Activated CD4-positive, CD25-positive, alpha-beta regulatory T cell treated with anti-CD3 and anti-CD28 coated beads, Interleukin-2, amount 50 U/mL, for 72 hours (primary cell): ENCODE measurements at regions not wholly inside any gene's neighbourhood (a gene's known extent, or its start where the extent isn't known, plus 50 kb on each side); places are given as distances from the start of the nearest gene placed in this dataset.
"Not testable (repeated sequence)": the region's sequence is repeated elsewhere in the genome, so short reads cannot be mapped to it uniquely, and the experiment has no call there.

Experiments
- DNase-seq: peaks from one replicate; pipeline ENCODE4 v3.0.0; 2021

- no peak for DNase-seq
Measured at GRCh38 chr10:64648915-64649314, 1127.7 kb downstream of the REEP3 start.

GRCh38 chr10:64658528-64658927 lies 1137.3 kb downstream of the REEP3 start:
- no peak for DNase-seq

- DNase-seq = no peak
Measured at GRCh38 chr10:64659311-64659710, 1138.1 kb downstream of the REEP3 start.

- DNase-seq = no peak
Measured at GRCh38 chr10:64682043-64682442, 1160.8 kb downstream of the REEP3 start.

- DNase-seq = no peak
Measured at GRCh38 chr10:64690194-64690593, 1169.0 kb downstream of the REEP3 start.

- no peak for DNase-seq
Measured at GRCh38 chr10:64699244-64699643, 1178.0 kb downstream of the REEP3 start.

- DNase-seq = not testable (repeated sequence)
Measured at GRCh38 chr10:64702086-64702485, 1180.9 kb downstream of the REEP3 start.

GRCh38 chr10:64708884-64709681 lies 1187.9 kb downstream of the REEP3 start:
- no peak for DNase-seq

GRCh38 chr10:64726466-64726865 lies 1205.3 kb downstream of the REEP3 start:
- DNase-seq = no peak

- DNase-seq = no peak
Measured at GRCh38 chr10:64731016-64731415, 1209.8 kb downstream of the REEP3 start.

- no peak for DNase-seq
Measured at GRCh38 chr10:64732372-64732957, 1211.3 kb downstream of the REEP3 start.

- DNase-seq = no peak
Measured at GRCh38 chr10:64733980-64734379, 1212.8 kb downstream of the REEP3 start.

- no peak for DNase-seq
Measured at GRCh38 chr10:64738462-64738861, 1217.3 kb downstream of the REEP3 start.

GRCh38 chr10:64745565-64745964 lies 1224.4 kb downstream of the REEP3 start:
- DNase-seq = no peak

- no peak for DNase-seq
Measured at GRCh38 chr10:64750672-64751071, 1229.5 kb downstream of the REEP3 start.

- no peak for DNase-seq
Measured at GRCh38 chr10:64753516-64753915, 1232.3 kb downstream of the REEP3 start.

- DNase-seq = no peak
Measured at GRCh38 chr10:64760371-64760770, 1239.2 kb downstream of the REEP3 start.

- no peak for DNase-seq
Measured at GRCh38 chr10:64762861-64763260, 1241.7 kb downstream of the REEP3 start.

GRCh38 chr10:64765498-64765897 lies 1244.3 kb downstream of the REEP3 start:
- no peak for DNase-seq

- DNase-seq = no peak
Measured at GRCh38 chr10:64771253-64772050, 1250.3 kb downstream of the REEP3 start.

- DNase-seq = no peak
Measured at GRCh38 chr10:64773357-64773756, 1252.2 kb downstream of the REEP3 start.

- not testable (repeated sequence) for DNase-seq
Measured at GRCh38 chr10:64784451-64784850, 1263.2 kb downstream of the REEP3 start.

GRCh38 chr10:64785816-64786215 lies 1264.6 kb downstream of the REEP3 start:
- no peak for DNase-seq

- DNase-seq = no peak
Measured at GRCh38 chr10:64786989-64787388, 1265.8 kb downstream of the REEP3 start.
